GM18498 (cell line): ENCODE measurements at regions not wholly inside any gene's neighbourhood (a gene's known extent, or its start where the extent isn't known, plus 50 kb on each side); places are given as distances from the start of the nearest gene placed in this dataset.

Source experiments
- ATAC-seq: cut with Tn5 transposase; IDR thresholded peaks from one replicate; pipeline ENCODE4 v1.9.1; 2021; ENCODE audit warnings: mild to moderate bottlenecking, moderate library complexity; ENCODE audit not compliant: unreplicated experiment

DNA sequence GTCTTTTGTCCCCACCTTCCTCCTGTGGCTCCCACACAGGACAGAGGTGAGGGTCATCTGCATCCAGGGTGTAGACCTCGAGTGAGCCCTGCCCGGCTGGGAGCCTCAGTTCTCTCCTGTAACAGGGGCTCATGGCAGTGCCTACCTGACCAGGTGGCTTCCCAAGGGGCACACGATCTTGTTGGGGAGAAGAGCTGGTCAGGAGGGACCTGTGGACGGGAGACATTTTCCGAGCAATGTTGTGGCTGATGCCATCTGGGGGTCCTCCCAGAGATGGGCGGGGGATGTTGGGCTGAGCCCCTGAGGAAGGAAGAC is 51.9 kb downstream of the CEBPB start:
- ATAC-seq = no peak

DNA sequence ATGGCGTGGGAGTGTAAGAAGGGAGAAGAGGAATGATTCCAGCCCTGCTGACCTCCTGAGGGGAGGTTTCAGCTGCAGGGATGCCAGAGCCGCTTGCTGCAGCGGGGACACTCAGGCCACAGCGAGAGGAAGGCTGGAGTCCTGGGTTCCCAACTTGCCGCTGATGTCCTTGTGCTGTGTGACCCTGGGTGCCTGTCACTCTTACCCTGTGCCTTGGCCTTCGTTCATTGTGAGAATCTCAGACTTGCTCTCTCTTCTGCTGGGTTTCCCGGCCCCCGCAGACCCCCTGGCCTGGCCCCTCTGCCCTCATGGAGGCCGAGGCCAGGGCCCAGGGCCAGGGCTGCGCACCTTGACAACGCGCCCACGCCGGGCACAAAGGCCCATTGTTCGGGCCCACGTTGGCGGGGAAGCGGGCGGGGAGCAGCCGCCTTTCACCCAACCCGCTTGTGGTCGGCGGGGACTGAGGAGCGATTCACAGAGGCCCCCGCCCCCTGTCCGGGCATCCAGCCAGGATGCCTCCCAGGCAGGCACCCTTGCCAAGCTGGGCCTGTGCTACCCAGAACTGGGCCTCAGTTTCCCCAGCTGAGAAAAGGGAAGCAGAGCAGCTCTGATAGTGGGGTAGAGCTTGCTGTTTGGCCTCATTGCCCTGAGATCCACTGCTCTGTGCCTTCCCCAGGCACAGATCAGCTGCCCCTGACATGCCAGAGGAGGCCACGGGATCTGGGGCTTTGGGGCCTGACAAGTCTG is 52.4 kb downstream of the CEBPB start:
- ATAC-seq = no peak

GRCh38 chr20:50243610-50244351 is 53.2 kb downstream of the CEBPB start:
- no peak for ATAC-seq

DNA sequence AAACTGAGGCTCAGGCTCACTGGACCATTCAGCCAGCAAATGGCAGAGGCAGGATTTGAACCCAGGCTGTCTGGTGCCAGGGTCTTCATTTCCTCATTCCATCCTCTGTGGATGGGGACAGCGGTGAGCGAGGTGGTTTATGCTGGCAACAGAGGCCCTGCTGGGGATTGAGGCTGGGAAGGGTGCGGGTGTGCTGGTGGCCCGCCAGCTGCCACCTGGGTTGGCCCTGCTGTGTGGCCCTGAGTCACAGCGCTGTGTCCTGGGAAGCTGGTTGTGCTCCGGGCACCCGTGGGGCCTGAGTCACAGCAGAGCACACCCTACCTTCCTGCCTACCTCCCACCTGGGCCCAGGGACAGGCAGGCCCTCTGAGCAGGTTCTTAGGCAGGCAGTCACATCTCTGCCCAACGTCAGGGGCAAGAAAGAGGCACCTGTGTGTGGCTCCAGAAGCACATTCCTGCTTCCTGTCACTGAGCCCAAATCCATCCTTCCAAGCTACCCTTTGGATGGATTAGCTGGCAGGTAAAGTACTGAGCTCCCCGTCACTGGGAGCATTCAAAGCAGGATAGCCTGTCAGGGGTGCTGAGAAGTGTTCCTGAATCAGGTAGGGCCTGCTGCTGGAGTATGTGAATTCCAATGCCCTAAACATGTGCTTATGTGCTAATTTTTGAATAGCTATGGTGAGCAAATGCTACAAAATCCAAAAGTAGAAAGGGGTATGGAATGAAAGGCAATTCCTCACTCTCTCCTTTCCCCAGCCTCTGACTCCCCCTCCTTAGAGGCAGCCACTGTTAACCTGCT is 53.9 kb downstream of the CEBPB start:
- ATAC-seq = no peak

- ATAC-seq = no peak
Measured at GRCh38 chr20:50245498-50246366, 55.1 kb downstream of the CEBPB start.

- no peak for ATAC-seq
Measured at GRCh38 chr20:50246367-50247195, 56.0 kb downstream of the CEBPB start.

- no peak for ATAC-seq
Measured at GRCh38 chr20:50247196-50248094, 56.8 kb downstream of the CEBPB start.

DNA sequence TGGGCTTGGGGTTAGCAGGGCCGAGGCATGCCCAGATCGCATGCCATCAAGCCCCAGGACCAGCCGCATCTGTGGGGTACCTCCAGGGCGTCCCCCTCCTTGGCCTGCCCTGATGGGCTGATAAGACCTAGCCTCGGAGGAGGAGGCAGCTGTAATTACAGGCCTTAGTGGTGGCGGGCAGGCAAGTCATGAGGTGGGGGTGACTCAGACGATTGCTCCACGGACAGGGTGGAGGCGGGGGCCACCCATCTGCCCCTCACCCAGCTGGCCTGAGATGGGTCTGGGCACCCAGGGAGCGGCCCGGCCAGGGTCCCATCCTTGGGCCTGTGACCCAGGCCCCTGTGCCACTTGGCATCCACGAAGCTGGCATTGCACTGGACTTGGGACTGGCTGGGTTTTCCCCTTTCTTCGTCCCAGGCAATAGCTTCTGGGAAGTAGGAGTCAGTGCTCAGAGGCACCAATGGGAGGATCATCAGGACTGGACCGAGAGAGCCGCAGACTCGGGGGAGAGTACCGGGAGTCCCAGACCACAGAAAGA is 57.5 kb downstream of the CEBPB start:
- ATAC-seq = no peak

GRCh38 chr20:50249447-50250388 is 59.1 kb downstream of the CEBPB start:
- no peak for ATAC-seq

GRCh38 chr20:50250679-50251382 is 60.2 kb downstream of the CEBPB start:
- ATAC-seq = no peak

DNA sequence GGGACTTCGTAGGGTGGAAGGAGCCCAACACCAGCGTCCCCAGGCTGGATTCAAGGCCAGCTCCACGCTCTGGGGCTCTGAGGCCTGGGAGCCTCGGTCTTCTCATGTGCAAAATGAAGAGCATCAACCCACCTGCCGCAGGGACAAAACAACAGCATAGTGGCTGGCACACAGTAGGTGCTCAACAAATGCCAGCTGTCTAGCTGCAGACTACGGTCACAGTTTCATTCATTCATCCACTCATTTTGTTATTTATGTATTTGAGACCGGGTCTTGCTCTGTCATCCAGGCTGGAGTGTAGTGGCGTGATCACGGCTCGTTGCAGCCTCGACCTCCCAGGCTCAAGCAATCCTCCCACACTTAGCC is 60.7 kb downstream of the CEBPB start:
- no peak for ATAC-seq

DNA sequence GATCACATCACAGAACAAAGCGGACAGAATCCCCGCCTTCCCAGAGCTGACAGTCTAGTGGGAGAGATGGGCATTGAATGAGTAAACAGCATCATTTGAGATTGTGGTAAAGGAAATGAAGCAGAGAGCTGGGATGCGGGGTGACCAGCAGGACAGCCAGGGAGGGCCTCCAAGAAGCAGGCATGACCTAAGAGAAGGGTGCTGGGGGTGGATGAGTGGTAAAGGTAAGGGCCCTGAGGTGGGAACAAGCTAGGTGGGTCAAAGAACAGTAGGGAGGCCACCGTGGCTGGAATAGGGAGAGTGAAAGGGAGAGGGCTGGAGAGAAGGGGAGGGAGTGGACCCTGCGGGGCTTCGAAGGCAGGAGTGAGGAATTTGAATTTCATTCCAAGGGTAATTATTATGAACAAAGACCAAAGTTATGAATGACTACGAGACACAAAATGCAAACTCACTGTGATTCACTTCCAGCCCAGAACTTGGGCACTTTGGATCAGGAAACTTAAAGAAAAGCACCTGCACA is 61.4 kb downstream of the CEBPB start:
- no peak for ATAC-seq

DNA sequence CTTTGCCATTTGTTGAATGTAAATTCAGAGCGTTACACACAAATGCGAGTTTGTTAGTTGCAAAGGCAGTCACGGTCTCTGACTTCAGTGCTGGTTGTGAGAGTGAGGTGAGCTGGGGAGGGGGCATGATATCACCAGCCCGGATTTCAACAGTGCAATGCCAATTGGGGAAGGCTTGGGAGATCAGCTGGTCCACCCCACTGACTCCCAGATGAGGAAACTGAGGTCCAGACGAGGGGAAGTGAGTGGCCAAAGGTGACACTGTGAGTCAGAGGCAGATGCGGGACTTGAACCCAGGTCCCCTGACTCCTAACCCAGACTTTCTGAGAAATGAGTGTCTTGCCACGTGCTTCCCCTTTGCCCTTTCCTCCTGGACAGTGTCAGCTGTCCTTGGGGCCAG is 62.1 kb downstream of the CEBPB start:
- ATAC-seq = no peak

GRCh38 chr20:50253101-50253500 is 62.5 kb downstream of the CEBPB start:
- ATAC-seq = no peak

DNA sequence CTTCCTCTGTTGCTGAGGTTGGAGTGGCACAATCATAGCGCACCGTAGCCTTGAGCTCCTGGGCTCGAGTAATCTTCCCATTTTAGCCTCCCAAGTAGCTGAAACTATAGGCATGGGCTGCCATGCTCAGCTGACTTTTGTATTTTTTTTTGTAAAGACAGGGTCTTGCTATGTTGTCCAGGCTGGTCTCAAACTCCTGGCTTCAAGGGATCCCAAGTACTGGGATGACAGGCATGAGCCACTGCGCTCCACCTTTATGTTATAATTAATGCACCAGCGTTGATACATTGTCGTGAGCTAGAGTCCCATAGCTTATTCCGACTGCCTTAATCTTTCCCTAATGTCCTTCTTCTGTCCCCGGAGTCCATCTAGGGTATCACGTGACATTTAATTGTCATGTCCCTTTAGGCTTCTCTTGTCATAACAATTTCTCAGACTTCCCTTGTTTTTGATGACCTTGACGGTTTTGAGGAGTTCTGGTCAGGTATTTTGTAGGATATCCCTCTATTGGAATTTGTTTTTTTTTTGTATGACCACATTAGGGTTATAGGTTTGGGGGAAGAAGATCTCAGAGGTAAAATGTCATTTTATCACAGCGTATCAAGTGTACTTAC is 63.9 kb downstream of the CEBPB start:
- no peak for ATAC-seq

DNA sequence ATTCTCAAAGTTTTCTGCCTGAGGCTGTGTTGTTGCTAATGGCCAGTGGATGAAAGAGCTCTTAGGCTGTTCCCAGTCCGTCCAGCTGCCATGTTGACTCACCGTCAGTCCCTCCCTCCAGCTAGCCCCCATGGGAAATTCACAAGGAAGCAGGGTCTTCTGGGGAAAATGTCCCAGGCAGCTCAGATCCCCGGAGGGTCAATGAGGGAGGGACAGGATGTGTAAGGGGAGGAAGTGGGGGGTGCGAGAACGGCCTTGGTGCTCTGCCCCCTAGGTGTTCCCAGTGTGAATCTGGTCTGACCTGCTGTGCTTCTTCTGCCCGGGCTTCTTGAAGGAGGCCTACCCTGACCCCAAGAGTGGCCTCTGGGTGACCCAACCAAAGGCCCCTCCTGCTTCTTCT is 65.9 kb downstream of the CEBPB start:
- no peak for ATAC-seq
